ENCODE measurements at regions not wholly inside any gene's neighbourhood (a gene's known extent, or its start where the extent isn't known, plus 50 kb on each side); places are given as distances from the start of the nearest gene placed in this dataset.
"Not testable (repeated sequence)": the region's sequence is repeated elsewhere in the genome, so short reads cannot be mapped to it uniquely, and the experiment has no call there.

DNA sequence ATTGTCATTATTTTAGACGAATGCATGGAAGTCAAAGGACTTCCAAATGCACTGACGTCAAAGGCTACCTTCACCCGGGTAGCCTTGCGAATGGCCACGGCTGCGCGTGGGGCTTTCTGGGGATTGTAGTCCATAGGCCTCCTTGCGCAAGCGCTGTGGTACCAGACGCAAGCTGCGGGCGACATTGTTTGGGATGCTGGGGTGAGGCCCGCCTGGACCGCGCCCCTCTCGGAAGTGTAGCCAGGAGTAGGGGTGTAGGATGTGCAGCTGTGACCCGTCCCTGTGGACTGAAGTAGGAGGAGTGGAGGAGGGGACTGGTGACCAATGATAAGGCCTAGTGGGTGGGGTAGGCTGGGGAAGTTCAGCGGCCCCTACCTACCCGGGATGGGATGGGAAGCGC lies 720.0 kb upstream of the DEFB115 start:
- not testable (repeated sequence) for H3K27me3 ChIP-seq (ENCODE audit: control insufficient read depth, insufficient read depth, low read length, poor library complexity, severe bottlenecking); H3K4me1 ChIP-seq (ENCODE audit: control insufficient read depth, insufficient read depth, low read length); H3K4me3 ChIP-seq (ENCODE audit: insufficient read depth, low read depth, low read length); H3K9me3 ChIP-seq (ENCODE audit: control insufficient read depth, low read length); H3K36me3 ChIP-seq (ENCODE audit: control insufficient read depth, insufficient read depth, low read length); H3K27ac ChIP-seq (ENCODE audit: insufficient read depth, low read depth, low read length, poor library complexity, severe bottlenecking)
- WGBS, 2 experiments, result 94 to 95% methylated on average over 20 of the region's 20 CpGs

GRCh38 chr20:30540330-30541069 lies 717.0 kb upstream of the DEFB115 start:
- not testable (repeated sequence) for H3K36me3 ChIP-seq (ENCODE audit: control insufficient read depth, insufficient read depth, low read length); H3K4me1 ChIP-seq (ENCODE audit: control insufficient read depth, insufficient read depth, low read length); H3K4me3 ChIP-seq (ENCODE audit: insufficient read depth, low read depth, low read length); H3K27ac ChIP-seq (ENCODE audit: insufficient read depth, low read depth, low read length, poor library complexity, severe bottlenecking); H3K9me3 ChIP-seq (ENCODE audit: control insufficient read depth, low read length); H3K27me3 ChIP-seq (ENCODE audit: control insufficient read depth, insufficient read depth, low read length, poor library complexity, severe bottlenecking)
- 92 to 100% methylated on average over 1 to 2 of the region's 4 CpGs for WGBS, 2 experiments

GRCh38 chr20:30551236-30551635 lies 706.2 kb upstream of the DEFB115 start:
- 56 to 61% methylated on average over 3 of the region's 4 CpGs for whole genome bisulfite sequencing, 2 experiments
- H3K9me3 ChIP-seq (ENCODE audit: control insufficient read depth, low read length); H3K36me3 ChIP-seq (ENCODE audit: control insufficient read depth, insufficient read depth, low read length); H3K4me1 ChIP-seq (ENCODE audit: control insufficient read depth, insufficient read depth, low read length); H3K27me3 ChIP-seq (ENCODE audit: control insufficient read depth, insufficient read depth, low read length, poor library complexity, severe bottlenecking); H3K4me3 ChIP-seq (ENCODE audit: insufficient read depth, low read depth, low read length); H3K27ac ChIP-seq (ENCODE audit: insufficient read depth, low read depth, low read length, poor library complexity, severe bottlenecking): not testable (repeated sequence)

GRCh38 chr20:30556797-30557196 lies 700.7 kb upstream of the DEFB115 start:
- H3K4me3 ChIP-seq (ENCODE audit: insufficient read depth, low read depth, low read length); H3K36me3 ChIP-seq (ENCODE audit: control insufficient read depth, insufficient read depth, low read length); H3K9me3 ChIP-seq (ENCODE audit: control insufficient read depth, low read length); H3K27ac ChIP-seq (ENCODE audit: insufficient read depth, low read depth, low read length, poor library complexity, severe bottlenecking); H3K4me1 ChIP-seq (ENCODE audit: control insufficient read depth, insufficient read depth, low read length); H3K27me3 ChIP-seq (ENCODE audit: control insufficient read depth, insufficient read depth, low read length, poor library complexity, severe bottlenecking): not testable (repeated sequence)
- 88 to 100% methylated on average over 1 of the region's 1 CpG for WGBS, 2 experiments

DNA sequence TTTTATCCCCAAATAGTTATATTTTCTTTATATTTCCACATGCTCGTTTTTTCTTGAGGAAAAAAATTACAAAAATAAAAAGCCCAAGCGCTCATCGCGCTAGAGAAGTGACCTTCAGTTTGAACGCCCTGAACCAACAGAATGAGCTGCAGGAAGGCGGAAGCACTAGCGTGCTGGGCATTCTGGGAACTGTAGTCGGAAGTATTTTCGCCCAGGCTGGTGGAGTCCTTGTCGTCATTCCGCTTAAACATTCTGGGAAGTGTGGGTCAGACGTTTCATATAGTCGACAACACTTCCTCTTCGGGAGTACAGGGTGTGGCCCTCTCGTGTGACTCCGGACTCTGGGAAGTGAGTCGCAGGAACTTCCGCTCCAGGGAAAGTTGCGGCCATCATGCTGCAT lies 692.4 kb upstream of the DEFB115 start:
- not testable (repeated sequence) for H3K27me3 ChIP-seq (ENCODE audit: control insufficient read depth, insufficient read depth, low read length, poor library complexity, severe bottlenecking); H3K4me3 ChIP-seq (ENCODE audit: insufficient read depth, low read depth, low read length); H3K4me1 ChIP-seq (ENCODE audit: control insufficient read depth, insufficient read depth, low read length); H3K27ac ChIP-seq (ENCODE audit: insufficient read depth, low read depth, low read length, poor library complexity, severe bottlenecking); H3K9me3 ChIP-seq (ENCODE audit: control insufficient read depth, low read length); H3K36me3 ChIP-seq (ENCODE audit: control insufficient read depth, insufficient read depth, low read length)
- 91 to 94% methylated on average over 19 of the region's 19 CpGs for WGBS, 2 experiments

DNA sequence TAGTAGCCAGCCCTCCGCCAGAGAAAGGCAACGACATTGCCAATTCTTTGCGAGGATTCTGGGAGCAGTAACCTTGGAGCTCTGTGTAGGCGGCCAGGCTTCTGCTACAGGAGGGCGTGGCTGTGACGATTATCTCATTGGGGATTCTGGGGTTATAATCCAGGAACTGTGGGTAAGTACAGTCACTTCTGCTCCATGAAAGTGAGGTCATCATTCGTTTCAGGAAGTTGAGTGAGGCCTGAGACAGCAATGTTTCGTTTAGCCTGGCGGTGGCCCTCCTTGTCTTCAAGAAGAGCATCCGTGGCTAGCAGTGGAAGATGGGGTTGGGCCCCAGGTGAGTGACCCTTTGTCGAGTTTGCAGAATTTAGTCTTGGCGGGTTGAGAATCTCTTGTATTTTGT lies 687.6 kb upstream of the DEFB115 start:
- not testable (repeated sequence) for H3K36me3 ChIP-seq (ENCODE audit: control insufficient read depth, insufficient read depth, low read length); H3K27ac ChIP-seq (ENCODE audit: insufficient read depth, low read depth, low read length, poor library complexity, severe bottlenecking); H3K9me3 ChIP-seq (ENCODE audit: control insufficient read depth, low read length); H3K4me1 ChIP-seq (ENCODE audit: control insufficient read depth, insufficient read depth, low read length); H3K27me3 ChIP-seq (ENCODE audit: control insufficient read depth, insufficient read depth, low read length, poor library complexity, severe bottlenecking); H3K4me3 ChIP-seq (ENCODE audit: insufficient read depth, low read depth, low read length)
- WGBS, 2 experiments, result 93 to 94% methylated on average over 8 to 10 of the region's 12 CpGs

DNA sequence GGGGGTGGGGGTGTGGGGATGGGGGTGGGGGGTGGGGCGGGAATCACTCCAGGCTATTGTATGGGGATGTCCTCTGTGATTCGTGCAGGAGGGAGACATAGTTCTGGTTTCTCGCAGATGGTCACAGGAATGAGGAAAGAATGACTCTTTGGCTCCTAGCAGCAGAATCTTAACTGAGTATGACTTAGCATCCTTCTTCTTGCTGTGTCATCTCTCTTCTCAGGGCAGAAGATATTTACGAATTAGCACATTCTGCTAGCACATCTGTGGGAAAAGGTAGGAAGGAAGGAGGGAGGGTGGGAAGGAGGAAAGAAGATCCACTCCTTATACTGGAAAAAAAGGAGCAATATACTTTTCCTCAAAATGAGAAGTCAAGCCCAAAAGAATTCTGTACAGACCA lies 686.8 kb upstream of the DEFB115 start:
- H3K4me3 ChIP-seq (ENCODE audit: insufficient read depth, low read depth, low read length); H3K27ac ChIP-seq (ENCODE audit: insufficient read depth, low read depth, low read length, poor library complexity, severe bottlenecking); H3K9me3 ChIP-seq (ENCODE audit: control insufficient read depth, low read length); H3K4me1 ChIP-seq (ENCODE audit: control insufficient read depth, insufficient read depth, low read length); H3K36me3 ChIP-seq (ENCODE audit: control insufficient read depth, insufficient read depth, low read length); H3K27me3 ChIP-seq (ENCODE audit: control insufficient read depth, insufficient read depth, low read length, poor library complexity, severe bottlenecking): not testable (repeated sequence)
- WGBS, 2 experiments, result 55 to 75% methylated on average over 2 of the region's 4 CpGs

- H3K27ac ChIP-seq (ENCODE audit: insufficient read depth, low read depth, low read length, poor library complexity, severe bottlenecking); H3K27me3 ChIP-seq (ENCODE audit: control insufficient read depth, insufficient read depth, low read length, poor library complexity, severe bottlenecking); H3K4me3 ChIP-seq (ENCODE audit: insufficient read depth, low read depth, low read length); H3K4me1 ChIP-seq (ENCODE audit: control insufficient read depth, insufficient read depth, low read length); H3K36me3 ChIP-seq (ENCODE audit: control insufficient read depth, insufficient read depth, low read length); H3K9me3 ChIP-seq (ENCODE audit: control insufficient read depth, low read length): not testable (repeated sequence)
- WGBS, 2 experiments, result no CpG with 5 or more reads among the region's 2 CpGs
Measured at GRCh38 chr20:30574337-30574736, 683.1 kb upstream of the DEFB115 start.

GRCh38 chr20:30579069-30579468 lies 678.4 kb upstream of the DEFB115 start:
- 5 to 14% methylated on average over 2 to 4 of the region's 6 CpGs for WGBS, 2 experiments
- H3K27ac ChIP-seq (ENCODE audit: insufficient read depth, low read depth, low read length, poor library complexity, severe bottlenecking); H3K4me1 ChIP-seq (ENCODE audit: control insufficient read depth, insufficient read depth, low read length); H3K9me3 ChIP-seq (ENCODE audit: control insufficient read depth, low read length); H3K27me3 ChIP-seq (ENCODE audit: control insufficient read depth, insufficient read depth, low read length, poor library complexity, severe bottlenecking); H3K36me3 ChIP-seq (ENCODE audit: control insufficient read depth, insufficient read depth, low read length): not testable (repeated sequence)
- peak overlapping the region; percentile 47 for H3K4me3 ChIP-seq (ENCODE audit: insufficient read depth, low read depth, low read length)

- H3K27ac ChIP-seq (ENCODE audit: insufficient read depth, low read depth, low read length, poor library complexity, severe bottlenecking); H3K9me3 ChIP-seq (ENCODE audit: control insufficient read depth, low read length); H3K4me1 ChIP-seq (ENCODE audit: control insufficient read depth, insufficient read depth, low read length); H3K36me3 ChIP-seq (ENCODE audit: control insufficient read depth, insufficient read depth, low read length); H3K27me3 ChIP-seq (ENCODE audit: control insufficient read depth, insufficient read depth, low read length, poor library complexity, severe bottlenecking): not testable (repeated sequence)
- H3K4me3 ChIP-seq (ENCODE audit: insufficient read depth, low read depth, low read length), result peak overlapping the region; percentile 47
- WGBS, 2 experiments, result 11 to 14% methylated on average over 26 to 27 of the region's 27 CpGs
Measured at GRCh38 chr20:30579824-30580438, 677.5 kb upstream of the DEFB115 start.

DNA sequence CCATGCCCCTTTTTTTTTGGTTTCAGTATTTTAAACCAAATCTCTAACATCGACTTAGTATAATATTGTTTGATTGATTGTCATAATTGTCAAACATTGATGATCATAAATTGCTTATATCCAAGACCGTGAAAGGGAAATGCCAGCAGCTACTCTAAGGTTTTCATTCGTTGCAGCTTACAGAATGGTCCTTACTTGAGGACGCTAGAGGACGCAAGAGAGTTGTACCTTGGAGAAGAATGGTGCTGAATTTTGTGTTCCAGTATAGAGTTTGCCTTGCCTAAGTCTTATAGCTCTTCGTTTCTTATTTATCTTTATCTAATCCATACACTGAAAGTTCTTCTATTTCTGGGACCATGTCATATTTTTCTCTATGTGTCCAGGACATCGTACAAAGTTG lies 675.6 kb upstream of the DEFB115 start:
- not testable (repeated sequence) for H3K4me1 ChIP-seq (ENCODE audit: control insufficient read depth, insufficient read depth, low read length); H3K27ac ChIP-seq (ENCODE audit: insufficient read depth, low read depth, low read length, poor library complexity, severe bottlenecking); H3K27me3 ChIP-seq (ENCODE audit: control insufficient read depth, insufficient read depth, low read length, poor library complexity, severe bottlenecking); H3K36me3 ChIP-seq (ENCODE audit: control insufficient read depth, insufficient read depth, low read length); H3K9me3 ChIP-seq (ENCODE audit: control insufficient read depth, low read length); H3K4me3 ChIP-seq (ENCODE audit: insufficient read depth, low read depth, low read length)
- WGBS, 2 experiments, result 23 to 40% methylated on average over 4 to 6 of the region's 7 CpGs

All from ectodermal cell (in vitro differentiated cells).